IPS-NIHi7 (cell line): ENCODE measurements at regions not wholly inside any gene's neighbourhood (a gene's known extent, or its start where the extent isn't known, plus 50 kb on each side); places are given as distances from the start of the nearest gene placed in this dataset.
"Not testable (repeated sequence)": the region's sequence is repeated elsewhere in the genome, so short reads cannot be mapped to it uniquely, and the experiment has no call there.

Experiments used
- DNase-seq: peaks from one replicate; pipeline ENCODE4 v3.0.0; 2012; ENCODE audit warnings: mixed read lengths; ENCODE audit errors: extremely low spot score

GRCh38 chr11:38721586-38722315 lies 2123.7 kb upstream of the RAG2 start:
- DNase-seq, result no peak

- DNase-seq, result no peak
Observed at GRCh38 chr11:38718659-38719058, 2120.6 kb upstream of the RAG2 start.

GRCh38 chr11:38718049-38718448 lies 2120.0 kb upstream of the RAG2 start:
- DNase-seq, result no peak

GRCh38 chr11:38711110-38711509 lies 2113.1 kb upstream of the RAG2 start:
- no peak for DNase-seq

- DNase-seq, result no peak
Observed at GRCh38 chr11:38710262-38710661, 2112.2 kb upstream of the RAG2 start.

GRCh38 chr11:38700111-38700510 lies 2102.1 kb upstream of the RAG2 start:
- no peak for DNase-seq

GRCh38 chr11:38693306-38693705 lies 2095.3 kb upstream of the RAG2 start:
- no peak for DNase-seq

GRCh38 chr11:38690211-38690610 lies 2092.2 kb upstream of the RAG2 start:
- not testable (repeated sequence) for DNase-seq

GRCh38 chr11:38687008-38687407 lies 2089.0 kb upstream of the RAG2 start:
- no peak for DNase-seq

GRCh38 chr11:38683484-38683883 lies 2085.4 kb upstream of the RAG2 start:
- DNase-seq, result no peak

GRCh38 chr11:38680746-38681145 lies 2082.7 kb upstream of the RAG2 start:
- peak; percentile 2 for DNase-seq

GRCh38 chr11:38680166-38680565 lies 2082.1 kb upstream of the RAG2 start:
- DNase-seq, result no peak

GRCh38 chr11:38672445-38672844 lies 2074.4 kb upstream of the RAG2 start:
- DNase-seq, result no peak

GRCh38 chr11:38667359-38667758 lies 2069.3 kb upstream of the RAG2 start:
- DNase-seq, result no peak

- no peak for DNase-seq
Observed at GRCh38 chr11:38648604-38649003, 2050.6 kb upstream of the RAG2 start.

- no peak for DNase-seq
Observed at GRCh38 chr11:38646382-38646781, 2048.3 kb upstream of the RAG2 start.

GRCh38 chr11:38640854-38641253 lies 2042.8 kb upstream of the RAG2 start:
- DNase-seq, result no peak

- DNase-seq, result no peak
Observed at GRCh38 chr11:38612701-38613100, 2014.7 kb upstream of the RAG2 start.

- not testable (repeated sequence) for DNase-seq
Observed at GRCh38 chr11:38601371-38601770, 2003.3 kb upstream of the RAG2 start.

GRCh38 chr11:38598418-38598817 lies 2000.4 kb upstream of the RAG2 start:
- no peak for DNase-seq

GRCh38 chr11:38595359-38596016 lies 1997.5 kb upstream of the RAG2 start:
- not testable (repeated sequence) for DNase-seq

- no peak for DNase-seq
Observed at GRCh38 chr11:38594895-38595294, 1996.9 kb upstream of the RAG2 start.

GRCh38 chr11:38593649-38594048 lies 1995.6 kb upstream of the RAG2 start:
- DNase-seq, result no peak
